ENCODE measurements at regions not wholly inside any gene's neighbourhood (a gene's known extent, or its start where the extent isn't known, plus 50 kb on each side); places are given as distances from the start of the nearest gene placed in this dataset.

GRCh38 chr4:34365946-34366345, 1878.4 kb downstream of the ARAP2 start:
- intact Hi-C loops (cut with micrococcal nuclease; ENCODE audit: unreplicated experiment) = no loop called here
- BruUV-seq (replicated peaks) = no TSS peak
- no peaks in the 10 kb centered on the region for H3K9me2 ChIP-seq (ENCODE audit: insufficient read depth, low read length)

GRCh38 chr4:34371676-34372075, 1872.6 kb downstream of the ARAP2 start:
- BruUV-seq (replicated peaks) = no TSS peak
- ChIA-PET CTCF (ENCODE audit: unreplicated experiment) (no interaction called here), POLR2A (no interaction called here)
- no peaks in the 10 kb centered on the region for H3K36me3 ChIP-seq (ENCODE audit: insufficient read depth, low read length)
- no peak overlapping the region for H3K27ac ChIP-seq (ENCODE audit: low read depth, low read length, poor library complexity, severe bottlenecking)
- TF ChIP-seq CTCF (conservative IDR thresholded peaks at IDR 0.05; ENCODE audit: low read length) (no peak), EZH2phosphoT487 (IDR thresholded peaks at IDR 0.05; ENCODE audit: borderline replicate concordance, low read depth, low read length) (no peak)
- H4K20me1 ChIP-seq (ENCODE audit: insufficient read depth, low read length) = no peaks in the 10 kb centered on the region
- no peaks in the 10 kb centered on the region for H3K79me2 ChIP-seq (ENCODE audit: insufficient read depth, low read depth, low read length)
- H3K4me2 ChIP-seq (ENCODE audit: low read length) = no peak overlapping the region
- no peaks in the 10 kb centered on the region for H3K4me1 ChIP-seq (ENCODE audit: insufficient read depth, low read length, poor library complexity, severe bottlenecking)
- H2AFZ ChIP-seq (ENCODE audit: low read length) = no peak overlapping the region
- intact Hi-C loops (cut with micrococcal nuclease; ENCODE audit: unreplicated experiment) = no loop called here
- H3K9me2 ChIP-seq (ENCODE audit: insufficient read depth, low read length) = no peaks in the 10 kb centered on the region
- no peaks in the 10 kb centered on the region for H3K9me3 ChIP-seq (ENCODE audit: low read length)
- DNase-seq (ENCODE audit: low spot score) = no peak
- no peak overlapping the region for H3K4me3 ChIP-seq (ENCODE audit: low read depth, low read length, poor library complexity, severe bottlenecking)

More at GRCh38 chr4:34365946-34366345, 1878.4 kb downstream of the ARAP2 start:
- POLR2A ChIA-PET = no interaction called here
- H3K4me3 ChIP-seq (ENCODE audit: low read depth, low read length, poor library complexity, severe bottlenecking) = no peak overlapping the region
- H3K4me2 ChIP-seq (ENCODE audit: low read length) = no peak overlapping the region
- TF ChIP-seq EZH2phosphoT487 (IDR thresholded peaks at IDR 0.05; ENCODE audit: borderline replicate concordance, low read depth, low read length) (no peak), CTCF (conservative IDR thresholded peaks at IDR 0.05; ENCODE audit: low read length) (no peak)
- H2AFZ ChIP-seq (ENCODE audit: low read length) = no peak overlapping the region
- H3K79me2 ChIP-seq (ENCODE audit: insufficient read depth, low read depth, low read length) = no peaks in the 10 kb centered on the region
- H3K4me1 ChIP-seq (ENCODE audit: insufficient read depth, low read length, poor library complexity, severe bottlenecking) = no peaks in the 10 kb centered on the region
- H3K36me3 ChIP-seq (ENCODE audit: insufficient read depth, low read length) = no peaks in the 10 kb centered on the region
- no peak overlapping the region for H3K27ac ChIP-seq (ENCODE audit: low read depth, low read length, poor library complexity, severe bottlenecking)
- CTCF ChIA-PET (ENCODE audit: unreplicated experiment) = no interaction called here
- no peaks in the 10 kb centered on the region for H4K20me1 ChIP-seq (ENCODE audit: insufficient read depth, low read length)
- no peaks in the 10 kb centered on the region for H3K9me3 ChIP-seq (ENCODE audit: low read length)
- DNase-seq (ENCODE audit: low spot score) = no peak

GRCh38 chr4:34372815-34373214, 1871.5 kb downstream of the ARAP2 start:
- Histone ChIP-seq H3K4me1 (ENCODE audit: insufficient read depth, low read length, poor library complexity, severe bottlenecking) (no peaks in the 10 kb centered on the region), H4K20me1 (ENCODE audit: insufficient read depth, low read length) (no peaks in the 10 kb centered on the region), H3K79me2 (ENCODE audit: insufficient read depth, low read depth, low read length) (no peaks in the 10 kb centered on the region), H2AFZ (ENCODE audit: low read length) (no peak overlapping the region), H3K27ac (ENCODE audit: low read depth, low read length, poor library complexity, severe bottlenecking) (no peak overlapping the region), H3K4me2 (ENCODE audit: low read length) (no peak overlapping the region), H3K9me3 (ENCODE audit: low read length) (no peaks in the 10 kb centered on the region), H3K4me3 (ENCODE audit: low read depth, low read length, poor library complexity, severe bottlenecking) (no peak overlapping the region), H3K36me3 (ENCODE audit: insufficient read depth, low read length) (no peaks in the 10 kb centered on the region), H3K9me2 (ENCODE audit: insufficient read depth, low read length) (no peaks in the 10 kb centered on the region)
- no peak for TF ChIP-seq EZH2phosphoT487 (IDR thresholded peaks at IDR 0.05; ENCODE audit: borderline replicate concordance, low read depth, low read length)
- TF ChIP-seq CTCF (conservative IDR thresholded peaks at IDR 0.05; ENCODE audit: low read length) = no peak
- BruUV-seq (replicated peaks) = no TSS peak
- ChIA-PET CTCF (ENCODE audit: unreplicated experiment) (no interaction called here), POLR2A (no interaction called here)
- DNase-seq (ENCODE audit: low spot score) = no peak
- intact Hi-C loops (cut with micrococcal nuclease; ENCODE audit: unreplicated experiment) = no loop called here
